DND-41 (cell line): ENCODE measurements at regions not wholly inside any gene's neighbourhood (a gene's known extent, or its start where the extent isn't known, plus 50 kb on each side); places are given as distances from the start of the nearest gene placed in this dataset.

Source experiments
- ATAC-seq: fragments of 200-7000 bp; cut with Tn5 transposase; 3 replicates; pipeline ENCODE4 v1.9.1; 2021; ENCODE audit warnings: low read depth; ENCODE audit not compliant: insufficient read depth
- DNase-seq: peaks from one replicate; pipeline ENCODE4 v3.0.0-alpha.2; 2020
- H2AFZ ChIP-seq: 2 replicates; pipeline ENCODE4 v1.6.0; 2012; ENCODE audit warnings: low read depth, low read length
- H3K27ac ChIP-seq: 2 replicates; pipeline ENCODE4 v1.5.1; 2012; ENCODE audit warnings: low read length, inconsistent platforms
- H3K27me3 ChIP-seq: fragments of 200-600 bp; sonication (generic); 2 replicates; pipeline ENCODE4 v1.6.0; 2012; ENCODE audit warnings: low read length, mild to moderate bottlenecking, inconsistent platforms; ENCODE audit not compliant: insufficient read depth, poor library complexity
- H3K36me3 ChIP-seq: 2 replicates; pipeline ENCODE4 v1.5.1; 2012; ENCODE audit warnings: low read length, inconsistent platforms; ENCODE audit not compliant: insufficient read depth
- H3K4me1 ChIP-seq: 2 replicates; pipeline ENCODE4 v1.5.1; 2012; ENCODE audit warnings: mild to moderate bottlenecking, low read length; ENCODE audit not compliant: insufficient read depth
- H3K4me2 ChIP-seq: 2 replicates; pipeline ENCODE4 v1.6.0; 2012; ENCODE audit warnings: mild to moderate bottlenecking, moderate library complexity, low read length, inconsistent platforms; ENCODE audit not compliant: insufficient read depth
- H3K4me3 ChIP-seq, 2 experiments: fragments of 200-600 bp in 1 of 2; shearing (Covaris generic) in 1 of 2; 2 replicates each; pipeline ENCODE4 v1.5.1; 2012 to 2016; ENCODE audit warnings: inconsistent platforms in 2 of 2, low read length in 2 of 2, mild to moderate bottlenecking in 2 of 2, low read depth in 1 of 2, moderate library complexity in 1 of 2
- H3K79me2 ChIP-seq: 2 replicates; pipeline ENCODE4 v1.6.0; 2012; ENCODE audit warnings: low read length, inconsistent platforms; ENCODE audit not compliant: insufficient read depth
- H3K9ac ChIP-seq: 2 replicates; pipeline ENCODE4 v1.6.0; 2012; ENCODE audit warnings: low read depth, mild to moderate bottlenecking, inconsistent platforms, low read length, moderate library complexity
- H3K9me3 ChIP-seq: 2 replicates; pipeline ENCODE4 v1.5.1; 2012; ENCODE audit warnings: low read length, moderate library complexity, mild to moderate bottlenecking, inconsistent platforms; ENCODE audit not compliant: insufficient read depth, severe bottlenecking
- H4K20me1 ChIP-seq: 2 replicates; pipeline ENCODE4 v1.6.0; 2012; ENCODE audit warnings: low read length; ENCODE audit not compliant: insufficient read depth
- EZH2 ChIP-seq: IDR thresholded peaks from 3 replicates; pipeline ENCODE4 v1.6.1; 2012; ENCODE audit warnings: borderline replicate concordance, low read depth, mild to moderate bottlenecking, moderate library complexity, low read length, inconsistent platforms; ENCODE audit not compliant: severe bottlenecking
- TF ChIP-seq, protein P1 (sequence below): IDR thresholded peaks from 2 replicates; pipeline ENCODE4 v1.5.1; 2012; ENCODE audit warnings: borderline replicate concordance, low read length, moderate library complexity, mild to moderate bottlenecking; ENCODE audit not compliant: poor library complexity, severe bottlenecking; ENCODE audit errors: extremely low read depth

- Histone ChIP-seq H3K4me2 (no peak overlapping the region), H3K9ac (no peak overlapping the region), H3K27ac (no peak overlapping the region), H3K9me3 (no peaks in the 10 kb centered on the region), H4K20me1 (no peaks in the 10 kb centered on the region), H3K27me3 (no peaks in the 10 kb centered on the region), H3K4me1 (no peaks in the 10 kb centered on the region), H3K79me2 (no peaks in the 10 kb centered on the region), H3K36me3 (no peaks in the 10 kb centered on the region), H2AFZ (no peak overlapping the region), H3K4me3 (no peak overlapping the region)
- TF ChIP-seq, protein P1, sequence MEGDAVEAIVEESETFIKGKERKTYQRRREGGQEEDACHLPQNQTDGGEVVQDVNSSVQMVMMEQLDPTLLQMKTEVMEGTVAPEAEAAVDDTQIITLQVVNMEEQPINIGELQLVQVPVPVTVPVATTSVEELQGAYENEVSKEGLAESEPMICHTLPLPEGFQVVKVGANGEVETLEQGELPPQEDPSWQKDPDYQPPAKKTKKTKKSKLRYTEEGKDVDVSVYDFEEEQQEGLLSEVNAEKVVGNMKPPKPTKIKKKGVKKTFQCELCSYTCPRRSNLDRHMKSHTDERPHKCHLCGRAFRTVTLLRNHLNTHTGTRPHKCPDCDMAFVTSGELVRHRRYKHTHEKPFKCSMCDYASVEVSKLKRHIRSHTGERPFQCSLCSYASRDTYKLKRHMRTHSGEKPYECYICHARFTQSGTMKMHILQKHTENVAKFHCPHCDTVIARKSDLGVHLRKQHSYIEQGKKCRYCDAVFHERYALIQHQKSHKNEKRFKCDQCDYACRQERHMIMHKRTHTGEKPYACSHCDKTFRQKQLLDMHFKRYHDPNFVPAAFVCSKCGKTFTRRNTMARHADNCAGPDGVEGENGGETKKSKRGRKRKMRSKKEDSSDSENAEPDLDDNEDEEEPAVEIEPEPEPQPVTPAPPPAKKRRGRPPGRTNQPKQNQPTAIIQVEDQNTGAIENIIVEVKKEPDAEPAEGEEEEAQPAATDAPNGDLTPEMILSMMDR, result no peak
- TF ChIP-seq EZH2, result no peak
- ATAC-seq (no peak), DNase-seq (no peak)
These were observed 479.1 kb downstream of the KDM5D start for GRCh38 chrY:19265404-19265803.

DNA sequence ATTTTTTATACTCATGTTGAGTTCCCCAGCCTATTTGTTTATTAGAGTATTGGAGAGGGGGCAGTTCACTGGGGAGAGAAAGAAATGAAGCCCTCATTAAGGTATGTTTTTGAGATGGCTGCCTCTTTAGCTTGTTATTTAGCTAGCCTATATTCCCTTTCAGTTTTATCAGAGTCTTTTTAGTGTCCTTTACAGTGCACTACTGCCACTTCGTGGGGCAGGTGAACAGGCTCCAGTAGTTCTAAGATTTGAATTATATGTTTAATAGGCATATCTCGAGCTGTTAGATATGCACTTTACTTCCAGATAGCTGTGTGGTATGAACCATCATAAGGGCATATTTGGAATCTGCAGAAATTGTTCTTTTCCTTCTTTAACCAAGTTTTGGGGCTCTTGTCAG is 482.2 kb downstream of the KDM5D start:
- Histone ChIP-seq H3K4me1 (no peaks in the 10 kb centered on the region), H3K9me3 (no peaks in the 10 kb centered on the region), H3K4me2 (no peak overlapping the region), H4K20me1 (no peaks in the 10 kb centered on the region), H3K27me3 (no peaks in the 10 kb centered on the region), H3K4me3 (no peak overlapping the region), H3K9ac (no peak overlapping the region), H3K36me3 (no peaks in the 10 kb centered on the region), H2AFZ (no peak overlapping the region), H3K27ac (no peak overlapping the region), H3K79me2 (no peaks in the 10 kb centered on the region)
- ATAC-seq, result no peak
- TF ChIP-seq, protein P1, result no peak
- TF ChIP-seq EZH2, result no peak
- DNase-seq, result no peak

DNA sequence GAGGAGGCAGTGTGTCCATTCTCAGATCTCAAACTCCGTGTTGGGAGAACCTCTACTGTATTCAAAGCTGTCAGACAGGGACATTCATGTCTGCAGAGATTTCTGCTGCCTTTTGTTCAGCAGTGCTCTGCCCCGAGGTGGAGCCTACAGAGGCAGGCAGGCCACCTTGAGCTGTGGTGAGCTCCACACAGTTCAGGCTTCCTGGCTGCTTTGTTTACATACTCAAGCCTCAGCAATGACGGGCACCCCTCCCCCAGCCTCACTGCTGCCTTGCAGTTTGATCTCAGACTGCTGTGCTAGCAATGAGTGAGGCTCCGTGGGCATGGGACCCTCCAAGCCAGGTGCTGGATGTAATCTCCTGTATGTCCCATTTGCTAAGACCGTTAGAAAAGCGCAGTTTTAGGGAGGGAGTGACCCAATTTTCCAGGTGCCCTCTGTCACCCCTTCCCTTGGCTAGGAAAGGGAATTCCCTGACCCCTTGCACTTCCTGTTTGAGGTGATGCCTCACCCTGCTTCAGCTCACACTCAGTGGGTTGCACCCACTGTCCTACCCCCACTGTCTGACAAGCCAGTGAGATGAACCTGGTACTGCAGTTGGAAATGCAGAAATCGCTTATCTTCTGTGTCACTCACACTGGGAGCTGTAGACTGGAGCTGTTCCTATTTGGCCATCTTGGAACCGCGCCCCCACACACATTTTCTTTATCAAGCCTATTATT is 458.9 kb upstream of the HSFY2 start:
- ATAC-seq (peak; percentile 81), DNase-seq (peak; percentile 65)
- peak overlapping the region; percentile 51 for H3K4me2 ChIP-seq
- peak overlapping the region; percentile 11; the same call in 1 of the 2 replicates for H3K27ac ChIP-seq
- no peaks in the 10 kb centered on the region for H3K79me2 ChIP-seq
- H3K4me1 ChIP-seq, result peaks cover 15% of the 10 kb centered on the region
- H3K27me3 ChIP-seq, result no peaks in the 10 kb centered on the region
- H3K36me3 ChIP-seq, result no peaks in the 10 kb centered on the region
- peak overlapping the region; percentile 61 for H2AFZ ChIP-seq
- no peaks in the 10 kb centered on the region for H4K20me1 ChIP-seq
- no peak overlapping the region for H3K9ac ChIP-seq
- H3K4me3 ChIP-seq, result peak overlapping the region in 1 of 2 experiments; percentile 25; a peak in 1 of 4 replicates
- H3K9me3 ChIP-seq, result no peaks in the 10 kb centered on the region
- TF ChIP-seq, protein P1, result no peak
- TF ChIP-seq EZH2, result no peak

DNA sequence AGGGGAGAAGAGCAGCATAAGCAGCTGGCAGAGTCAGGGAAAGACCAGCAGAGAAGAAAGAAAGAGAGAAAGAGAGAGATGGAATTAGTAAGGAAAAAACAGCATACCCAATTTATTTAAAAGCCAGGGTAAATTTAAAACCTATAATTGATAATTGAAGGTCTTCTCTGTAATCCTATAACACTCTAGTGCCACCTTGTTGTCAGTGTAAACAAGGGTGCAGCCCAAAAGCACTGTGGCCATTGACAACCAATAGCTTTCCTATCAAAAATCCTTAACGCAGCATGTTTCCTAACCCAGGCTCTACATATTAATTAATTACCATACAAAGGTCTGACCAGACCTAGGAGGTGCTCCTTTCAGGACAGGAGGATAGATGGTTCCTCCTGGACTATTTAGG is 447.2 kb upstream of the HSFY2 start:
- H2AFZ ChIP-seq, result no peak overlapping the region
- H3K27ac ChIP-seq, result no peak overlapping the region
- H3K27me3 ChIP-seq, result no peaks in the 10 kb centered on the region
- no peak overlapping the region for H3K4me3 ChIP-seq
- DNase-seq (no peak), ATAC-seq (no peak)
- H4K20me1 ChIP-seq, result no peaks in the 10 kb centered on the region
- H3K9me3 ChIP-seq, result no peaks in the 10 kb centered on the region
- no peaks in the 10 kb centered on the region for H3K79me2 ChIP-seq
- no peaks in the 10 kb centered on the region for H3K36me3 ChIP-seq
- H3K4me2 ChIP-seq, result no peak overlapping the region
- H3K9ac ChIP-seq, result no peak overlapping the region
- no peaks in the 10 kb centered on the region for H3K4me1 ChIP-seq
- no peak for TF ChIP-seq EZH2
- TF ChIP-seq, protein P1, result peak; percentile 7
